Esophagus squamous epithelium (tissue), 5 donors: ENCODE measurements at regions not wholly inside any gene's neighbourhood (a gene's known extent, or its start where the extent isn't known, plus 50 kb on each side); places are given as distances from the start of the nearest gene placed in this dataset.

Experiments used
- DNase-seq: peaks from one replicate; lab custom pipeline; 2025; lab: John Stamatoyannopoulos, UW
- H3K27ac ChIP-seq, 4 donors: fragments of 200-600 bp; sonication (generic); one replicate each; pipeline ENCODE4 v1.5.1; 2016 to 2019; ENCODE audit warnings: mild to moderate bottlenecking in 1 of 4
- H3K27me3 ChIP-seq, 4 donors: fragments of 200-600 bp; sonication (generic); 1 replicate in 3 of 4; 2 replicates in 1 of 4; pipeline versions ENCODE4 v1.5.1 to v1.6.0; 2017 to 2021; ENCODE audit warnings: antibody characterized with exemption in 1 of 4
- H3K36me3 ChIP-seq, 3 donors: fragments of 200-600 bp; sonication (generic); one replicate each; pipeline ENCODE4 v1.5.1; 2016 to 2019
- H3K4me1 ChIP-seq, 3 donors: fragments of 200-600 bp; sonication (generic); one replicate each; pipeline ENCODE4 v1.5.1; 2017 to 2019
- H3K4me3 ChIP-seq, 4 donors: fragments of 200-600 bp; sonication (generic); 1 replicate in 3 of 4; 2 replicates in 1 of 4; pipeline ENCODE4 v1.5.1; 2016 to 2019; ENCODE audit warnings: mild to moderate bottlenecking in 2 of 4, moderate library complexity in 1 of 4
- H3K9me3 ChIP-seq, 3 donors: fragments of 200-600 bp; sonication (generic); one replicate each; pipeline ENCODE4 v1.5.1; 2016 to 2019
- POLR2A ChIP-seq, 4 donors: fragments of 450-650 bp; IDR thresholded peaks; one replicate each; pipeline ENCODE4 v1.6.1; 2017; ENCODE audit warnings: antibody characterized with exemption in 4 of 4, mild to moderate bottlenecking in 4 of 4, moderate library complexity in 3 of 4
- whole genome bisulfite sequencing, 2 donors: methylation state at CpG; one replicate each; pipeline ENCODE4 v1.1.5; 2018; 5-methylcytosine and 5-hydroxymethylcytosine counted together
- intact Hi-C: fragments of 100-400 bp; cut with DNase I; formaldehyde crosslinking; loops from one replicate; pipeline ENCODE4 v1.15.0; 2022
- TF ChIP-seq, protein P1 (sequence below), 6 experiments: fragments of 450-650 bp in 4 of 6; fragments of 200-600 bp in 2 of 6; sonication (generic) in 2 of 6; IDR thresholded peaks; one replicate each; pipeline ENCODE4 v1.5.1; 2016 to 2019; ENCODE audit warnings: antibody characterized with exemption in 6 of 6, mild to moderate bottlenecking in 4 of 6, moderate library complexity in 4 of 6
- donor health status: DM: yes; HTN: yes; CAD: no.

DNA sequence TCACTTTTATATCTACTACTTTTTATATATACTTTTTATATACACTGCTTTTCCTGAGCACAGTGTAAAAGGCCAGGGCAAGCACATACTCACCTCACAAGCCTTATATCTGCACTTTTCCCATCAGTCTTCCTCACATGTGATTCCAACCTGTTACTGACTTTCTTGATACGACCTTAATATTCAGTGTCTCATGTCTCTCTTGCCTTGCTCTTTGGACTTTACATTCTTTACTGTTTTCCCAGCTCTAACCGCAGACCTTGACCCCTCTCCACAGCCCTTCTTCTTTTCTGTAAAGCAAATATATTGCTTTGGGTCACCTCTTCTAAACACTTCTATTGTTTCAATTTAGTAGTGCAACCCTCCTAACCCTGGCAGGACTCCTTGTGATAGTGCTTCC is 353.1 kb upstream of the ANO5 start:
- DNase-seq: no peak
- TF ChIP-seq POLR2A (IDR thresholded peaks at IDR 0.05): no peak
- TF ChIP-seq, protein P1, sequence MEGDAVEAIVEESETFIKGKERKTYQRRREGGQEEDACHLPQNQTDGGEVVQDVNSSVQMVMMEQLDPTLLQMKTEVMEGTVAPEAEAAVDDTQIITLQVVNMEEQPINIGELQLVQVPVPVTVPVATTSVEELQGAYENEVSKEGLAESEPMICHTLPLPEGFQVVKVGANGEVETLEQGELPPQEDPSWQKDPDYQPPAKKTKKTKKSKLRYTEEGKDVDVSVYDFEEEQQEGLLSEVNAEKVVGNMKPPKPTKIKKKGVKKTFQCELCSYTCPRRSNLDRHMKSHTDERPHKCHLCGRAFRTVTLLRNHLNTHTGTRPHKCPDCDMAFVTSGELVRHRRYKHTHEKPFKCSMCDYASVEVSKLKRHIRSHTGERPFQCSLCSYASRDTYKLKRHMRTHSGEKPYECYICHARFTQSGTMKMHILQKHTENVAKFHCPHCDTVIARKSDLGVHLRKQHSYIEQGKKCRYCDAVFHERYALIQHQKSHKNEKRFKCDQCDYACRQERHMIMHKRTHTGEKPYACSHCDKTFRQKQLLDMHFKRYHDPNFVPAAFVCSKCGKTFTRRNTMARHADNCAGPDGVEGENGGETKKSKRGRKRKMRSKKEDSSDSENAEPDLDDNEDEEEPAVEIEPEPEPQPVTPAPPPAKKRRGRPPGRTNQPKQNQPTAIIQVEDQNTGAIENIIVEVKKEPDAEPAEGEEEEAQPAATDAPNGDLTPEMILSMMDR (IDR thresholded peaks at IDR 0.05): no peak
- no peak overlapping the region for H3K4me3 ChIP-seq
- H3K9me3 ChIP-seq: no peaks in the 10 kb centered on the region
- whole genome bisulfite sequencing, 2 donors: 28 to 77% methylated on average over 2 of the region's 2 CpGs
- no peaks in the 10 kb centered on the region for H3K4me1 ChIP-seq
- intact Hi-C loops: no loop called here
- H3K36me3 ChIP-seq: no peaks in the 10 kb centered on the region
- H3K27me3 ChIP-seq: no peaks in the 10 kb centered on the region
- H3K27ac ChIP-seq: no peak overlapping the region

DNA sequence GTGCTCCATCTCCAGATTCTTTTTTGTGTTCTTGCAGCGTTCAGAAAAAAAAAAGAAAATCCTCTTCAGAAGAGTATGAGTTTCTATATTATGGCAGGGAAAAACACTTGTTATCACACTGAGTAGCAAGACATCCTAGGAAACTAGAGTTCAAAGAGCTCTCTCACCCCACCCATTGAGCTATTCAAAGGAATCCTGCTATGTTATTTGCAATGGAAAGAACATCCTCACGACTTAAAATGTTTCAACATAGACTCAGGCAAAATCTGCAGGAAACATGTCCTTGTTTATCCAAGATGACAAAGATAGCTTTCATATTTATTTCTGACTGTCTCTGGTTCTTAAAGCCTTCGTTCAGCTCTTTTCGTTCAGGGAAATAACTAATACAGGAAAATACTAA is 331.6 kb upstream of the ANO5 start:
- no peak for TF ChIP-seq POLR2A (IDR thresholded peaks at IDR 0.05)
- TF ChIP-seq, protein P1 (IDR thresholded peaks at IDR 0.05): no peak
- H3K9me3 ChIP-seq: no peaks in the 10 kb centered on the region
- no peaks in the 10 kb centered on the region for H3K36me3 ChIP-seq
- DNase-seq: no peak
- intact Hi-C loops: no loop called here
- H3K4me1 ChIP-seq: no peaks in the 10 kb centered on the region
- no peak overlapping the region for H3K4me3 ChIP-seq
- WGBS, 2 donors: 11 to 17% methylated on average over 4 of the region's 4 CpGs
- no peak overlapping the region for H3K27ac ChIP-seq
- no peaks in the 10 kb centered on the region for H3K27me3 ChIP-seq

DNA sequence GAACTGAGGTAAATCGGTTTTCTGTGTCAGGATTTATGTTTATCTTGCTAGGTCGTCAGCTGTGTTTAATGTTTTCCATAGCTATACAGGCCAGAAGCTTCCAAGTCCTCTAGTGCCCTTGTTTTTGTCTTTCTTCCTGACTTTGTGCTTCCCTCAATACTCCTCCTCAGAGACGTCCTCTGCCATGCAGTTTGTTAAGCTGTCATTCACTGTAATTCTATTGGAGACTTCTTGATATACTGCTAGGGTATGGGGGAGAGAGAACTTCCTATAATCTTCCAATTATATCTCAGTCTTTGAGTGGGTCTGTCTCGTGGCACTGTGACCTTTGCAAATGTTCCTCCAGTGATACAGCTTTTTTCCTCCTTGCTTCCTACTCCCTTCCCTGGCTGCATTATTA is 327.3 kb upstream of the ANO5 start:
- TF ChIP-seq, protein P1 (IDR thresholded peaks at IDR 0.05): no peak
- no peak for TF ChIP-seq POLR2A (IDR thresholded peaks at IDR 0.05)
- WGBS, 2 donors: 23 to 30% methylated on average over 4 of the region's 4 CpGs
- no peaks in the 10 kb centered on the region for H3K36me3 ChIP-seq
- DNase-seq: no peak
- no peak overlapping the region for H3K27ac ChIP-seq
- intact Hi-C loops: no loop called here
- H3K9me3 ChIP-seq: no peaks in the 10 kb centered on the region
- no peaks in the 10 kb centered on the region for H3K4me1 ChIP-seq
- H3K4me3 ChIP-seq: no peak overlapping the region
- H3K27me3 ChIP-seq: no peaks in the 10 kb centered on the region

DNA sequence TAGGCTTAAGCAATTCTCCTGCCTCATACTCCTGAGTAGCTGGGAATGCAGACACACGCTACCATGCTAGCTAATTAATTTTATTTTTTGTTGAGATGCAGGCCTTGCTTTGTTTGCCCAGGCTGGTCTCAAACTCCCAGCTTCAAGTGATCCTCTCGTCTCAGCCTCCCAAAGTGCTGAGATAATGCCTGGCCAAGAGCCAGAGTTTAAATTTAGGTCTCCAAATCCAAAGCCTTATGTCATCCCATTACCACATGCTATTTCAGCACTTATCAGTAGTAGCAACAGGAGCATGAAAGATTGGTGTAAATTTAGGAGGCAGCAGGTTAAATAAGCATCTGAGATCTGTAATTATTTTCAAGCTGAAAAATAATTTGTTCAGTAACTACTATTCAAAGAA is 326.1 kb upstream of the ANO5 start:
- Histone ChIP-seq H3K27ac (no peak overlapping the region), H3K9me3 (no peaks in the 10 kb centered on the region), H3K27me3 (no peaks in the 10 kb centered on the region), H3K4me3 (no peak overlapping the region), H3K36me3 (no peaks in the 10 kb centered on the region), H3K4me1 (no peaks in the 10 kb centered on the region)
- intact Hi-C loops: no loop called here
- 25 to 39% methylated on average over 2 of the region's 2 CpGs for WGBS, 2 donors
- DNase-seq: no peak
- TF ChIP-seq, protein P1 (IDR thresholded peaks at IDR 0.05): no peak
- no peak for TF ChIP-seq POLR2A (IDR thresholded peaks at IDR 0.05)

DNA sequence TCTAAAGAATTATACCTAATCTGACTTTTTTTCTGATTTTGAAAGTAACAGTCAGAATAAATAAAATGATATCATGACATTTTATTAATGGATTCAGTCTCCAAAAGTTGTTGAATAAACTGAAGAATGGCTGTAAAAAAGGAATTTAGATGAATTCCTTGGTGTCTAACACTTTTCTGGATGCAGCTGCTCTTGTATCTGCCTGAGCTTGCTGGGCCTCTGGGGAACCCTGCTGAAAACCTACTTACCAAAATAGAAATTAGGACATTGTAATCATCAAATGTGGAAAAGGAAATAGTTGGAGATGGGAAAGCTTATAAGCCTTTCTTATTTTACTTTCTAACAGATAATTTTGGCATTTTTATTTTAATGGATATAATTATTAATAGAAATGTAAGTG is 315.7 kb upstream of the ANO5 start:
- Histone ChIP-seq H3K9me3 (no peaks in the 10 kb centered on the region), H3K4me3 (no peak overlapping the region), H3K4me1 (no peaks in the 10 kb centered on the region), H3K27me3 (no peaks in the 10 kb centered on the region), H3K36me3 (no peaks in the 10 kb centered on the region), H3K27ac (no peak overlapping the region)
- DNase-seq: no peak
- intact Hi-C loops: no loop called here
- no peak for TF ChIP-seq POLR2A (IDR thresholded peaks at IDR 0.05)
- TF ChIP-seq, protein P1 (IDR thresholded peaks at IDR 0.05): no peak
